Suprapubic skin (tissue), 4 donors: ENCODE measurements at regions not wholly inside any gene's neighbourhood (a gene's known extent, or its start where the extent isn't known, plus 50 kb on each side); places are given as distances from the start of the nearest gene placed in this dataset.

ENCODE experiments used
- DNase-seq, 2 donors: peaks; one replicate each; pipeline ENCODE4 v3.0.0-alpha.2; 2019; ENCODE audit warnings: low spot score in 2 of 2
- H3K27ac ChIP-seq: fragments of 200-600 bp; sonication (generic); one replicate; pipeline ENCODE4 v1.5.1; 2019
- H3K27me3 ChIP-seq: fragments of 200-600 bp; sonication (generic); one replicate; pipeline ENCODE4 v1.5.1; 2019
- H3K36me3 ChIP-seq: fragments of 200-600 bp; sonication (generic); one replicate; pipeline ENCODE4 v1.5.1; 2019
- H3K4me1 ChIP-seq: fragments of 200-600 bp; sonication (generic); one replicate; pipeline ENCODE4 v1.5.1; 2019
- H3K4me3 ChIP-seq: fragments of 200-600 bp; sonication (generic); one replicate; pipeline ENCODE4 v1.5.1; 2019; ENCODE audit warnings: mild to moderate bottlenecking
- H3K9me3 ChIP-seq: fragments of 200-600 bp; sonication (generic); one replicate; pipeline ENCODE4 v1.5.1; 2019
- CTCF ChIP-seq, 2 donors: fragments of 200-600 bp in 1 of 2; fragments of 450-650 bp in 1 of 2; sonication (generic) in 1 of 2; IDR thresholded peaks; one replicate each; pipeline ENCODE4 v1.5.1; 2016 to 2019; ENCODE audit warnings: antibody characterized with exemption in 2 of 2, mild to moderate bottlenecking in 1 of 2, moderate library complexity in 1 of 2
- EP300 ChIP-seq: sonication (generic); formaldehyde crosslinking; IDR thresholded peaks from one replicate; pipeline ENCODE4 v1.6.1; 2017; ENCODE audit warnings: antibody characterized with exemption
- POLR2A ChIP-seq, 2 donors: fragments of 450-650 bp; IDR thresholded peaks; one replicate each; pipeline ENCODE4 v1.6.1; 2017; ENCODE audit warnings: antibody characterized with exemption in 2 of 2, mild to moderate bottlenecking in 2 of 2, moderate library complexity in 2 of 2
- POLR2AphosphoS5 ChIP-seq, 3 donors: sonication (generic); formaldehyde crosslinking; IDR thresholded peaks; one replicate each; pipeline ENCODE4 v1.6.1; 2017; ENCODE audit warnings: antibody characterized with exemption in 3 of 3
- WGBS: methylation state at CpG from one replicate; pipeline ENCODE4 v1.1.5; 2018; 5-methylcytosine and 5-hydroxymethylcytosine counted together

GRCh38 chr12:127998988-127999387 is 268.0 kb upstream of the TMEM132C start:
- H3K27me3 ChIP-seq, result no peaks in the 10 kb centered on the region
- TF ChIP-seq CTCF (IDR thresholded peaks at IDR 0.05) (no peak), POLR2AphosphoS5 (IDR thresholded peaks at IDR 0.05) (no peak), POLR2A (IDR thresholded peaks at IDR 0.05) (no peak), EP300 (no peak)
- no peak for DNase-seq
- no peaks in the 10 kb centered on the region for H3K4me1 ChIP-seq
- H3K4me3 ChIP-seq, result no peak overlapping the region
- H3K9me3 ChIP-seq, result no peaks in the 10 kb centered on the region
- 68% methylated on average over 4 of the region's 4 CpGs for WGBS
- H3K36me3 ChIP-seq, result no peaks in the 10 kb centered on the region
- no peak overlapping the region for H3K27ac ChIP-seq

GRCh38 chr12:128004383-128004938 is 262.5 kb upstream of the TMEM132C start:
- 79% methylated on average over 17 of the region's 17 CpGs for WGBS
- H3K9me3 ChIP-seq, result peaks cover 4% of the 10 kb centered on the region
- H3K27ac ChIP-seq, result no peak overlapping the region
- no peaks in the 10 kb centered on the region for H3K36me3 ChIP-seq
- no peak overlapping the region for H3K4me3 ChIP-seq
- H3K4me1 ChIP-seq, result no peaks in the 10 kb centered on the region
- no peak for TF ChIP-seq EP300
- DNase-seq, result no peak
- H3K27me3 ChIP-seq, result no peaks in the 10 kb centered on the region

- H3K27ac ChIP-seq, result no peak overlapping the region
- H3K4me3 ChIP-seq, result no peak overlapping the region
- H3K27me3 ChIP-seq, result no peaks in the 10 kb centered on the region
- H3K4me1 ChIP-seq, result no peaks in the 10 kb centered on the region
- H3K9me3 ChIP-seq, result peaks cover 4% of the 10 kb centered on the region
- DNase-seq, result no peak
- TF ChIP-seq POLR2AphosphoS5 (IDR thresholded peaks at IDR 0.05), result no peak
- no peak for TF ChIP-seq EP300
- no peak for TF ChIP-seq POLR2A (IDR thresholded peaks at IDR 0.05)
- no peak for TF ChIP-seq CTCF (IDR thresholded peaks at IDR 0.05)
- H3K36me3 ChIP-seq, result no peaks in the 10 kb centered on the region
- 62% methylated on average over 4 of the region's 4 CpGs for WGBS
Measured at GRCh38 chr12:128007250-128007649, 259.7 kb upstream of the TMEM132C start.

GRCh38 chr12:128008341-128008740 is 258.6 kb upstream of the TMEM132C start:
- peaks cover 4% of the 10 kb centered on the region for H3K9me3 ChIP-seq
- TF ChIP-seq POLR2AphosphoS5 (IDR thresholded peaks at IDR 0.05), result no peak
- TF ChIP-seq CTCF (IDR thresholded peaks at IDR 0.05), result no peak
- TF ChIP-seq EP300, result no peak
- TF ChIP-seq POLR2A (IDR thresholded peaks at IDR 0.05), result no peak
- no peak overlapping the region for H3K4me3 ChIP-seq
- no peaks in the 10 kb centered on the region for H3K27me3 ChIP-seq
- H3K4me1 ChIP-seq, result no peaks in the 10 kb centered on the region
- WGBS, result 71% methylated on average over 3 of the region's 3 CpGs
- DNase-seq, result no peak
- no peak overlapping the region for H3K27ac ChIP-seq
- H3K36me3 ChIP-seq, result no peaks in the 10 kb centered on the region

- H3K27me3 ChIP-seq, result no peaks in the 10 kb centered on the region
- TF ChIP-seq EP300 (no peak), CTCF (IDR thresholded peaks at IDR 0.05) (no peak)
Measured at GRCh38 chr12:128009108-128009507, 257.9 kb upstream of the TMEM132C start.

GRCh38 chr12:128012110-128012509 is 254.9 kb upstream of the TMEM132C start:
- Histone ChIP-seq H3K27me3 (no peaks in the 10 kb centered on the region), H3K4me1 (no peaks in the 10 kb centered on the region), H3K9me3 (no peaks in the 10 kb centered on the region), H3K27ac (no peak overlapping the region), H3K36me3 (no peaks in the 10 kb centered on the region), H3K4me3 (no peak overlapping the region)
- DNase-seq, result no peak
- no peak for TF ChIP-seq CTCF (IDR thresholded peaks at IDR 0.05)
- no peak for TF ChIP-seq POLR2AphosphoS5 (IDR thresholded peaks at IDR 0.05)
- no peak for TF ChIP-seq POLR2A (IDR thresholded peaks at IDR 0.05)
- no peak for TF ChIP-seq EP300

More at GRCh38 chr12:128009108-128009507, 257.9 kb upstream of the TMEM132C start:
- DNase-seq, result no peak
- Histone ChIP-seq H3K27ac (no peak overlapping the region), H3K4me1 (no peaks in the 10 kb centered on the region), H3K36me3 (no peaks in the 10 kb centered on the region), H3K9me3 (peaks cover 4% of the 10 kb centered on the region), H3K4me3 (no peak overlapping the region)
- 62% methylated on average over 8 of the region's 8 CpGs for WGBS
